NB4 (cell line): ENCODE measurements at regions not wholly inside any gene's neighbourhood (a gene's known extent, or its start where the extent isn't known, plus 50 kb on each side); places are given as distances from the start of the nearest gene placed in this dataset.

Experiments used
- MYC ChIP-seq: IDR thresholded peaks from 2 replicates; pipeline ENCODE4 v1.6.1; 2011; ENCODE audit warnings: low read depth, low read length
- POLR2A ChIP-seq: IDR thresholded peaks from 2 replicates; pipeline ENCODE4 v1.6.1; 2011; ENCODE audit warnings: mild to moderate bottlenecking; ENCODE audit not compliant: insufficient read length; ENCODE audit errors: extremely low read depth
- TF ChIP-seq, protein P1 (sequence below): IDR thresholded peaks from one replicate; pipeline ENCODE4 v1.5.1; 2012; ENCODE audit warnings: low read depth, low read length
- TF ChIP-seq, protein P2 (sequence below): IDR thresholded peaks from 2 replicates; pipeline ENCODE4 v1.6.1; 2011; ENCODE audit warnings: low read depth, low read length

DNA sequence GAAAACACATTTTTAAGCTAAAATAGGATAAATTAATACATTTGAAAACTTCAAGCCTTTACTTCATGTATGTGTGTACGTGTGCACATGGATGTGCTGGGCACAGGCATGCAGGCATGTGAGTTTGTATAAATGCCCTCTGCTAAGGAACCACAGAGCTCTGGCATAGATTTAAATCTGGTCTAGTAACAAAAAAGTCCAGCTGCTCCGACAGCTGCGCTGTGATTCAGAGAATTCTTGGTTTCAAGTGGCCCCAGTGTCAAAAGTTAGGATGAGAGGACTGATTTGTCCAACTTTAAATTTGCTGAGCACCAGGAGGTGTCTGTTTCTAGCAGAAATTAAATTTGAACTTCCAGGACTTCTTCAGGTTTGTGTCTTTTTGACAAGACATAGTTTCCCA lies 203.7 kb upstream of the TUT7 start:
- TF ChIP-seq, protein P1, sequence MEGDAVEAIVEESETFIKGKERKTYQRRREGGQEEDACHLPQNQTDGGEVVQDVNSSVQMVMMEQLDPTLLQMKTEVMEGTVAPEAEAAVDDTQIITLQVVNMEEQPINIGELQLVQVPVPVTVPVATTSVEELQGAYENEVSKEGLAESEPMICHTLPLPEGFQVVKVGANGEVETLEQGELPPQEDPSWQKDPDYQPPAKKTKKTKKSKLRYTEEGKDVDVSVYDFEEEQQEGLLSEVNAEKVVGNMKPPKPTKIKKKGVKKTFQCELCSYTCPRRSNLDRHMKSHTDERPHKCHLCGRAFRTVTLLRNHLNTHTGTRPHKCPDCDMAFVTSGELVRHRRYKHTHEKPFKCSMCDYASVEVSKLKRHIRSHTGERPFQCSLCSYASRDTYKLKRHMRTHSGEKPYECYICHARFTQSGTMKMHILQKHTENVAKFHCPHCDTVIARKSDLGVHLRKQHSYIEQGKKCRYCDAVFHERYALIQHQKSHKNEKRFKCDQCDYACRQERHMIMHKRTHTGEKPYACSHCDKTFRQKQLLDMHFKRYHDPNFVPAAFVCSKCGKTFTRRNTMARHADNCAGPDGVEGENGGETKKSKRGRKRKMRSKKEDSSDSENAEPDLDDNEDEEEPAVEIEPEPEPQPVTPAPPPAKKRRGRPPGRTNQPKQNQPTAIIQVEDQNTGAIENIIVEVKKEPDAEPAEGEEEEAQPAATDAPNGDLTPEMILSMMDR = no peak
- TF ChIP-seq POLR2A = no peak
- TF ChIP-seq, protein P2, sequence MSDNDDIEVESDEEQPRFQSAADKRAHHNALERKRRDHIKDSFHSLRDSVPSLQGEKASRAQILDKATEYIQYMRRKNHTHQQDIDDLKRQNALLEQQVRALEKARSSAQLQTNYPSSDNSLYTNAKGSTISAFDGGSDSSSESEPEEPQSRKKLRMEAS = no peak
- no peak for TF ChIP-seq MYC
